Dendritic cell treated with granulocyte-macrophage colony-stimulating factor and Interleukin-4, amounts not matched to agents 40 ng/mL and 50 ng/mL, for 4 days (primary cell): ENCODE measurements at regions not wholly inside any gene's neighbourhood (a gene's known extent, or its start where the extent isn't known, plus 50 kb on each side); places are given as distances from the start of the nearest gene placed in this dataset.
"Not testable (repeated sequence)": the region's sequence is repeated elsewhere in the genome, so short reads cannot be mapped to it uniquely, and the experiment has no call there.

Experiments
- H3K27ac Mint-ChIP-seq: one replicate; pipeline ENCODE4 v1.8.0; 2022; ENCODE audit warnings: mild to moderate bottlenecking, mixed read lengths
- H3K27me3 Mint-ChIP-seq: one replicate; pipeline ENCODE4 v1.8.0; 2022; ENCODE audit warnings: mild to moderate bottlenecking, mixed read lengths
- H3K36me3 Mint-ChIP-seq: one replicate; pipeline ENCODE4 v1.8.0; 2022; ENCODE audit warnings: low read depth, mixed read lengths
- H3K4me1 Mint-ChIP-seq: one replicate; pipeline ENCODE4 v1.8.0; 2022; ENCODE audit warnings: low read depth, mixed read lengths
- H3K4me3 Mint-ChIP-seq: one replicate; pipeline ENCODE4 v1.8.0; 2022; ENCODE audit warnings: mild to moderate bottlenecking, moderate library complexity, mixed read lengths
- H3K9me3 Mint-ChIP-seq: one replicate; pipeline ENCODE4 v1.8.0; 2022; ENCODE audit warnings: mixed read lengths
- intact Hi-C: fragments of 100-400 bp; cut with micrococcal nuclease; formaldehyde crosslinking; loops from one replicate; pipeline ENCODE4 v1.15.0; 2022

- Mint-ChIP-seq H3K36me3 (no peaks in the 10 kb centered on the region), H3K27me3 (no peaks in the 10 kb centered on the region), H3K4me3 (no peak overlapping the region), H3K9me3 (no peaks in the 10 kb centered on the region), H3K4me1 (no peaks in the 10 kb centered on the region), H3K27ac (no peak overlapping the region)
- intact Hi-C loops = no loop called here
These were observed 339.4 kb downstream of the TEX29 start for GRCh38 chr13:111659842-111660241.

GRCh38 chr13:111661052-111661451 is 340.6 kb downstream of the TEX29 start:
- intact Hi-C loops = no loop called here
- Mint-ChIP-seq H3K9me3 (no peaks in the 10 kb centered on the region), H3K27ac (no peak overlapping the region), H3K4me1 (no peaks in the 10 kb centered on the region), H3K27me3 (no peaks in the 10 kb centered on the region), H3K4me3 (no peak overlapping the region), H3K36me3 (no peaks in the 10 kb centered on the region)

DNA sequence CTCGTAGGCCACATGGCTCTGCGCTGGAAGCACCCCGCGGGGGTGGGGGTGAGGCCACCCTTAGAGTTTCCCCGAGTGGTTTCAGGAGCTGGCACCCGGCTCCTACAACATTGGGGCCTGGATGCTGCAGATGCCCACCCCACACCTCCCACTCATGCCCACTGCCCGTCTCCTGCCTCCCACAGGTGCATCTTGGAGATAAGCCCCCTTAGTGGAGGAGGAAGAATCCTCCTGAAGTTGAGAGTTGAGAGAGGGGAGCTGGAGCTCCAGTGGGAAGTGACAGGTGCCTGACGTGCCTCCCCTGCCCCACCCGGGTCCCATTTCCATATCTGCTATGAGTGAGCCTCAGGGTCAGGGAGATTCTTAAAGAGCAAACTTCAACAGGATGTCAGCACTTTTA is 341.3 kb downstream of the TEX29 start:
- Mint-ChIP-seq H3K27ac (no peak overlapping the region), H3K27me3 (no peaks in the 10 kb centered on the region), H3K36me3 (no peaks in the 10 kb centered on the region), H3K4me1 (no peaks in the 10 kb centered on the region), H3K4me3 (no peak overlapping the region), H3K9me3 (no peaks in the 10 kb centered on the region)
- intact Hi-C loops = no loop called here

- intact Hi-C loops = no loop called here
- no peak overlapping the region for H3K4me3 Mint-ChIP-seq
- H3K27me3 Mint-ChIP-seq = no peaks in the 10 kb centered on the region
- no peaks in the 10 kb centered on the region for H3K4me1 Mint-ChIP-seq
- no peak overlapping the region for H3K27ac Mint-ChIP-seq
- H3K9me3 Mint-ChIP-seq = no peaks in the 10 kb centered on the region
- H3K36me3 Mint-ChIP-seq = no peaks in the 10 kb centered on the region
These were observed 342.0 kb downstream of the TEX29 start for GRCh38 chr13:111662451-111662850.

- Mint-ChIP-seq H3K9me3 (no peaks in the 10 kb centered on the region), H3K4me3 (no peak overlapping the region), H3K36me3 (no peaks in the 10 kb centered on the region), H3K27ac (no peak overlapping the region), H3K4me1 (no peaks in the 10 kb centered on the region), H3K27me3 (no peaks in the 10 kb centered on the region)
- intact Hi-C loops = no loop called here
These were observed 342.5 kb downstream of the TEX29 start for GRCh38 chr13:111662895-111663294.

- Mint-ChIP-seq H3K27ac (no peak overlapping the region), H3K36me3 (no peaks in the 10 kb centered on the region), H3K4me3 (no peak overlapping the region), H3K4me1 (no peaks in the 10 kb centered on the region), H3K9me3 (no peaks in the 10 kb centered on the region), H3K27me3 (no peaks in the 10 kb centered on the region)
- intact Hi-C loops = no loop called here
These were observed 343.1 kb downstream of the TEX29 start for GRCh38 chr13:111663505-111663904.

DNA sequence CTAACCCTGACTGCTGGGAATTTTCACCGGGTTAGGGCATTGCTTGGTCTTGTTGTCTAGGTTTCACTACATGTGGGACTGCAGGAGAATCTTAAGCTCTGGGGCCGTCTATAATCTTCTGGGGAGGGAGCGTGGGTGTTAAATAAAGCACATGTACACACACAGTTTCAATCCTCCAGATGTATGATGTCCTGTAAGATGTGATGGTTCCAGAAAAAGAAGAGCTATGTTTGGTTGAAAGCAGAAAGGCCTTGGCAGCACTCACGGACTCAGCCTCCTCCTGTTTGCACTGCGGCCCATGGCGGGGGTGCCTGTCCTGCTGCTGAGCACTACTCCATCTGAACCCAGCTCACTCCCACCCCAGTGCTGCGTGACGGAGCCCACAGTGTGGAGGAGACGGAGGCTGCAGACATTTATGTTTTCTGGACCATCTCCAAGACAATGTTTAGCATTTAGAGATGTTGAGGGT is 343.5 kb downstream of the TEX29 start:
- Mint-ChIP-seq H3K27ac (no peak overlapping the region), H3K36me3 (no peaks in the 10 kb centered on the region), H3K9me3 (no peaks in the 10 kb centered on the region), H3K27me3 (no peaks in the 10 kb centered on the region), H3K4me3 (no peak overlapping the region), H3K4me1 (no peaks in the 10 kb centered on the region)
- intact Hi-C loops = no loop called here

- no peak overlapping the region for H3K27ac Mint-ChIP-seq
- H3K36me3 Mint-ChIP-seq = no peaks in the 10 kb centered on the region
- no peaks in the 10 kb centered on the region for H3K4me1 Mint-ChIP-seq
- no peaks in the 10 kb centered on the region for H3K9me3 Mint-ChIP-seq
- no peaks in the 10 kb centered on the region for H3K27me3 Mint-ChIP-seq
- intact Hi-C loops = no loop called here
- H3K4me3 Mint-ChIP-seq = no peak overlapping the region
These were observed 344.3 kb downstream of the TEX29 start for GRCh38 chr13:111664696-111665095.

GRCh38 chr13:111665691-111666095 is 345.3 kb downstream of the TEX29 start:
- no peaks in the 10 kb centered on the region for H3K9me3 Mint-ChIP-seq
- H3K27me3 Mint-ChIP-seq = no peaks in the 10 kb centered on the region
- no peaks in the 10 kb centered on the region for H3K36me3 Mint-ChIP-seq
- H3K4me1 Mint-ChIP-seq = no peaks in the 10 kb centered on the region
- no peak overlapping the region for H3K4me3 Mint-ChIP-seq
- H3K27ac Mint-ChIP-seq = no peak overlapping the region
- intact Hi-C loops = no loop called here

DNA sequence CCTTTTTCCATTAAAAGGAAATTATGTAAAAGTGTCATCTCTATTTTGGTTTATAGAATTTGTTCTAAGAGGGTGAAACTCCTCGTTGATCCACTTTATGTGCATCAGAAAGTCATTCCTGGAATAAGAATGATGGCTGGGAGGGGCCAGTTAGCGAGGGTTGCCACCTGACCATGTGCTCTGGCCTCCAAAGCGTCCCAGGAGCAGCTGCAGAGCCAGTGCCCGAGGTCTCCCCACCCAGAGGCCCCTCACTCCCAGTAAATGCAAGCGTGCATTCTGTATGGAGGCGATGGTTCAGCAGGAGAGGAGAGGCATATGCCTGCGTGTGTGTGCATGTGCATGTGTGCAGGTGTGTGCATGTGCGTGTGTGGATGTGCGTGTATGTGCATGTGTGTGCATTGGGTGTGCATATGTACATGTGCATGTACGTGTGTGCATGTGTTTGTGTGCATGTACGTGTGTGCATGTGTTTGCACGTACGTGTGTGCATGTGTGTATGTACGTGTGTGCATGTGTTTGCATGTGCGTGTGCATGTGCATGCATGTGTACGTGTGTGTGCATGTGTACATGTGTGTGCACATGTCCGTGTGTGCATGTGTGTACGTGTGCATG is 345.8 kb downstream of the TEX29 start:
- Mint-ChIP-seq H3K36me3 (no peaks in the 10 kb centered on the region), H3K4me3 (no peak overlapping the region), H3K27ac (no peak overlapping the region), H3K9me3 (no peaks in the 10 kb centered on the region), H3K27me3 (no peaks in the 10 kb centered on the region), H3K4me1 (no peaks in the 10 kb centered on the region)
- intact Hi-C loops = no loop called here

GRCh38 chr13:111667757-111668156 is 347.3 kb downstream of the TEX29 start:
- Mint-ChIP-seq H3K27me3 (no peaks in the 10 kb centered on the region), H3K27ac (no peak overlapping the region), H3K4me1 (no peaks in the 10 kb centered on the region), H3K36me3 (no peaks in the 10 kb centered on the region), H3K9me3 (no peaks in the 10 kb centered on the region), H3K4me3 (no peak overlapping the region)
- intact Hi-C loops = no loop called here

DNA sequence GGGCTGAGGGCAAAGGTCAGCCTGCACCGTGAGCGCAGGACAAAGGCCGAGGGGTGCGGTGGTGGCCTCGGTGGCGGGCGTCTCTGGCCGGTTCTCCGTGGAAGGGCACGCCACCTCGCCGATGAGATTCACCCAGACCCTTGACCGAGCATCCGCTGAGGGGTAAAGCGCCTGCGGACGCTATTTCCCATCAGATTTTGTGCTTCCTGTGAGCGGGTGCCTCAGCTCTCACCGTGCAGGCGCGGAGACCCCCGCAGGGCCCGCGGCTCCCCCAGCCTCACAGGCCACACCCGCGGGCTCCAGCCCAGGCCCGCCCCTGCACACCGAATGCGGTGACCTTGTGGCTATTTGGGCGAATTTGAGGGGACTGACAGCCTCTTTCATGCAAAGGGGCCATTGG is 348.0 kb downstream of the TEX29 start:
- intact Hi-C loops = no loop called here
- H3K36me3 Mint-ChIP-seq = no peaks in the 10 kb centered on the region
- H3K9me3 Mint-ChIP-seq = no peaks in the 10 kb centered on the region
- H3K4me1 Mint-ChIP-seq = no peaks in the 10 kb centered on the region
- H3K4me3 Mint-ChIP-seq = no peak overlapping the region
- H3K27me3 Mint-ChIP-seq = no peaks in the 10 kb centered on the region
- H3K27ac Mint-ChIP-seq = no peak overlapping the region

DNA sequence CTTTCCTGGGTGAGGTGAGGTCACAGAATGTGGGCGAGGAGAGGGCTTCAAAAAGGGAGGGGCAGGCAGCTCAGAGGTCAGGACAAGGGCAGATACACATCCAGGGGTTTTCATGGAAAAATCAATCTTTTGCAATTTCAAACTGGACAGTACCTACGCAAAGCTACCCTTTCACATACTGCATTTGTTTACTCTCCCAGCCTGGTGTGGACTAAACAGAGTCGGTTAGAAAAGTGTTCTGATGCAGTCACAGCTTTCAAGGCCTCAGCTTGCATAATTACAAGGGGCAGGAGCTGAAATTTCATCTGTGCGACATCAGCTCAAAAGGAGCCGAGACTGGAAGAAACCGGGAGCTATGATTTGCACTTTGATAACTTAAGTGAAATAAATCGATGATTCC is 351.8 kb downstream of the TEX29 start:
- H3K36me3 Mint-ChIP-seq, intact Hi-C loops, H3K4me3 Mint-ChIP-seq, H3K4me1 Mint-ChIP-seq, H3K27ac Mint-ChIP-seq, H3K9me3 Mint-ChIP-seq, H3K27me3 Mint-ChIP-seq: not testable (repeated sequence)

DNA sequence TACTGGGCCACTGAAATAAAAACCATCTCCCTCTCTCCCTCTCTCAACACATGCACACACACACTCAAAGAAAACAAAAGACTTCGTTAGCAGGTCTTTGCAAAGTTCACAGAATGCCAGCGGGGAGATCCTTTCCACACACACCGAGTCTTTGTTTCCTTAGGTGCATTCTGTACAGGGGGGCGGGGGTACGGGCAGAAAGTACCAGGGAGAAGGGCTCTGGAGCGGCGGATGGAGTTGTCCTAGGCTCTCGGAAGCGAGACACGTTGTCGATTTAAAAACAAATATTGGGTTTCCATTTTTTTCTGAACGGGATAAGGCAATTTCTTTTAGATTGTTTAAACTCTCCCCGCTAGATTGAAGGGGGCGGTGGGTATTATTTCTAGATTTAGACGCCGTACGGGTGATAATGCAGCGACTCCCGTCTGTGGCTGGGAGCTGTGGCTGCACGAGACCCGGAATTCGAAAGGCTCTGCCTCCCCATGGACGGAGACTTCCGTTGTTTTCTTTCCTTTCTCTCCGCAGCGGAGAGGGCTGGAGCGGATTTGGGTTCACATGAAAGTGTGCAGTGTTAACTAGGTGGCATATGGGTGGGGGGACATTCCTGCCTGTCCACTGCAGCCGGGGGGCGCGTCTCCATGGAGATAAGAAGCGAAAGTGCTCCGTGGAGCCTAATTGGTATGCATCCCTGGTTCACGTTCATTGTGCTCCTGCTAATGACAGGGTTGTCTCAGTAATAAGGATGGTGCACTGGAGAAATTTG is 357.9 kb downstream of the TEX29 start:
- H3K27me3 Mint-ChIP-seq, H3K27ac Mint-ChIP-seq, H3K9me3 Mint-ChIP-seq, H3K4me3 Mint-ChIP-seq, intact Hi-C loops, H3K36me3 Mint-ChIP-seq, H3K4me1 Mint-ChIP-seq: not testable (repeated sequence)

GRCh38 chr13:111679645-111680044 is 359.2 kb downstream of the TEX29 start:
- H3K9me3 Mint-ChIP-seq, intact Hi-C loops: not testable (repeated sequence)

More at GRCh38 chr13:111679645-111680044, 359.2 kb downstream of the TEX29 start:
- H3K27ac Mint-ChIP-seq, H3K27me3 Mint-ChIP-seq, H3K36me3 Mint-ChIP-seq, H3K4me3 Mint-ChIP-seq, H3K4me1 Mint-ChIP-seq: not testable (repeated sequence)
